ENCODE measurements at regions not wholly inside any gene's neighbourhood (a gene's known extent, or its start where the extent isn't known, plus 50 kb on each side); places are given as distances from the start of the nearest gene placed in this dataset.

DNA sequence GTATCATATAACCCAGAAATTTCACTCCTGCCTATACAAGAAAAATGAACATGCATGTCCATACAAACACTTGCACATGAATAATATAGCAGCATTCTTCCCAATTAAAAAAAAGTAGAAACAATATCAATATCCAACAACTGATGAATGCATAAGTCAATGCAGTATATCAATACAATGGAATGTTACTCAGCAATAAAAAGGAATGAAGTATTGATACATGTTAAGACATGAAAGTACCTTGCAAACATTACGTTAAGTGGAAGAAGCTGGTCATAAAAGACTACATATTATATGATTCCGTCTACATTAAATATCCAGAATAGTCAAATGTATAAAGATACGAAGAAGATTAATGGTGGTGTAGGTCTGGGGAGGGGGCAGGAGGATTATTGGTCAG is 73.9 kb upstream of the DRD2 start:
- TF ChIP-seq, protein P1, sequence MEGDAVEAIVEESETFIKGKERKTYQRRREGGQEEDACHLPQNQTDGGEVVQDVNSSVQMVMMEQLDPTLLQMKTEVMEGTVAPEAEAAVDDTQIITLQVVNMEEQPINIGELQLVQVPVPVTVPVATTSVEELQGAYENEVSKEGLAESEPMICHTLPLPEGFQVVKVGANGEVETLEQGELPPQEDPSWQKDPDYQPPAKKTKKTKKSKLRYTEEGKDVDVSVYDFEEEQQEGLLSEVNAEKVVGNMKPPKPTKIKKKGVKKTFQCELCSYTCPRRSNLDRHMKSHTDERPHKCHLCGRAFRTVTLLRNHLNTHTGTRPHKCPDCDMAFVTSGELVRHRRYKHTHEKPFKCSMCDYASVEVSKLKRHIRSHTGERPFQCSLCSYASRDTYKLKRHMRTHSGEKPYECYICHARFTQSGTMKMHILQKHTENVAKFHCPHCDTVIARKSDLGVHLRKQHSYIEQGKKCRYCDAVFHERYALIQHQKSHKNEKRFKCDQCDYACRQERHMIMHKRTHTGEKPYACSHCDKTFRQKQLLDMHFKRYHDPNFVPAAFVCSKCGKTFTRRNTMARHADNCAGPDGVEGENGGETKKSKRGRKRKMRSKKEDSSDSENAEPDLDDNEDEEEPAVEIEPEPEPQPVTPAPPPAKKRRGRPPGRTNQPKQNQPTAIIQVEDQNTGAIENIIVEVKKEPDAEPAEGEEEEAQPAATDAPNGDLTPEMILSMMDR (IDR thresholded peaks at IDR 0.05; ENCODE audit: insufficient read depth, low read depth, low read length) = no peak
- TF ChIP-seq EZH2 (IDR thresholded peaks at IDR 0.05; ENCODE audit: insufficient read depth, low read length) = no peak

Data from astrocyte (in vitro differentiated cells and primary cell).